GM21515 (cell line): ENCODE measurements at regions not wholly inside any gene's neighbourhood (a gene's known extent, or its start where the extent isn't known, plus 50 kb on each side); places are given as distances from the start of the nearest gene placed in this dataset.

ENCODE experiments used
- ATAC-seq: cut with Tn5 transposase; IDR thresholded peaks from one replicate; pipeline ENCODE4 v1.9.1; 2021; ENCODE audit not compliant: unreplicated experiment

DNA sequence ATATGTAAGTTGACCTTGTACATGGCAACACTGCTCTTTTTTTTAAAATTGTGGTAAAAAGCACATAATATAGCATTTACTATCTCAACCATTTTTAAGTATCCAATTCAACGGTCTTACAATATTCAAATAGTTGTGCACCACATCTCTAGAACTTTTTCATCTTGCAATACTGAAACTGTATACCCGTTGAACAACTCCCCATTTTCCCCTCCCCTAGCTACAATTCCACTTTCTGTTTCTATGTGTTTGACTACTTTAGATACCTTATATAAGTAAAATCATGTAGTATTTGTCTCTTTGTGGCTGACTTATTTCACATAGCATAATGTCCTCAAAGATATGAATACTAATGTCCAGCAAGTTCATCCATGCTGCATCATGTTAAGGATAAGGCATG, 452.1 kb downstream of the TXNL1 start:
- no peak for ATAC-seq

DNA sequence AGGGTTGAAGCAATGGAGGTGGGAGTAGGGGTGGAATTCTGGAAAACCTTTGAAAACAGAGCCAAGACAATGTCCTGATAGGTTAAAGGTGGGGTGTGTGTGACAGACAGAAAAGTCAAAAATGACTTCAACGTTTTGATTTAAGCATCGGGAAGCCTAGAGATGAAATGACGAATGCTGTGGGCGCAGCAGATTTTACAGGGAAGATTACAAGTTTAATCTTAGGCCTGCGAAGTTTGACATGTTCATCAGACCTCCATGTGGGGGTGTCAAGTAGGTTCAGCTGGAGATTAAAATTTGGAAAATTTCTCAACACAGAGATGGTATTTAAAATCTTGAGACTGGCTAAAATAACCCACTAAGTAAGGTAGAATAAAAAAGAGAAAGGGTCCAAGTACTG, 453.3 kb downstream of the TXNL1 start:
- ATAC-seq: no peak

DNA sequence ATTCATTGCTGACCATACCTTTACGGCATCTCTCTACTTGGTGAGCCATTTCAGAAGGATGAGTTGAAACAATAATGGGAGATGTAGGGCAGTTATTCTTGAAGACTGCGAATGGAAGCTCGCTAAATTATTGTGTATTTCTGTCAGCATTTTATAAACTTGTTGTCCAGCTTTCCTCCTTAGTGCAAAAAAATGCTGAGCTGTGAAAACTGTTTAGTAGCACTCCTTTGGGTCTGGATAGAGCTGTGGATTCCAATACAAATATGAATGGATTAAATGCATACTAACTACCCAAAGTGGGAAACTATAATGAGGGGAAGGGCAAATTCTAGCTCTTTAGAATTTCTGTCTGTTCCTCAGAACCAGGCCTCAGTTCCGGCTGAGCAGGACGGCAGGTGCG, 461.6 kb downstream of the TXNL1 start:
- no peak for ATAC-seq

DNA sequence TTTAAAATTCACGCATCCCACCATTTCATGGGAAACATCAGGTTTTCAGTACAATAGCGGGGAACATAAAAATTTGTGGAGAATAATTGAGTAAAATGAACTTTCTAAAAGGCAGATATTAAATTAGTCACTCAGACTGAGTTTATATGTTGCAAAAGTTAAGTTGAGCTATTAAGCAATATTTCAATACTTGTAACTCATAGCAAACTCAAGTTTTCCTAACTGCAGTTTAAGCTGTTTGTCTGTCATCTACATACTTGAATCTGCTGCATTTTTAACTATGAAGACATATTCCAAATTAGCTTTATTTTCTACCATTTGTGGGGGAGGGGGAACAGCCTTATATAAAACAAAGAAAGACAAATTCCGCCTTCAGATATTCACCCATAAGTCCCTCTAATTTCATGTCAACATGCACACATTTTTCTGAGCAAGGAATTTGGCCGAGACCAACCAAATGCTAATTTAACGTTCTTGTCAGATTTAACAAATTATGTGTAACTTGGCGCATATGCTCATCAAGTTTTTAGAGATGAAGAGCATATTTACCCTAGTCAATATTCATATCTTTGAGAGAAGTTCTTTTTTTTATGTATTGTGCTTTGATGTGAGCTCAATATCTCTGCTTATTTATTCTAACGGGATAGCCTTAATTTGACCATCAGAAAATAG, 462.9 kb downstream of the TXNL1 start:
- ATAC-seq: no peak

DNA sequence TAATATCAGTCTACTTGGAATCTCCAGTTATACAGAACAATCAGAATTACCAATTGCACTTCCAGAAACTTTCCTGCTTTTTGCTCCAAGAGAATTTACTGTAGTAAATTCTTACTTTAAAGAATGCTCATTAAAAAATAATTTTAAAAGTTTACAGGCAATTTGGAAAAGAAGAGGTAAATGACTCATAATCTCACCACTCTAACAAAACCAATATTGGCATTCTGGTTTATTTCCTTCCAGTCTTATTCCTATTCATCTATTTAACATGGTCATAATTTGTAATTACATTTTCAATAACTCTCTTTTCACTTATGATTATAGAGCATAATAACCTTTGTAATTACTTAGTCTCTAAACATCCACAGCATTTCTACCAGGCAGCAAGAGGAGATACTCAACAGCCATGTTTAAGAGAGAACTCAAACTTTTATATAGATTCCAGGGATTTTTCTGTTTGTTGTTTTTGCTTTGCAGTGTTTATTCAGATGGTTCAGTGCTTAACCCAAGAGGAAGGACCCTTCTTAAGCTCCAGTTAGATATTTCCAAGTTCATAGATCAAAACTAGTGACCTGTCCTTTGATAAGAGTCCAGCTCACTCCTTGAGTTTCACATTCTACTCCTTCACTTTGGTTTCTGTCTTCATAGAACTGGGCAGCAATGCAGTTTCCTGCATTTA, 464.7 kb downstream of the TXNL1 start:
- no peak for ATAC-seq

DNA sequence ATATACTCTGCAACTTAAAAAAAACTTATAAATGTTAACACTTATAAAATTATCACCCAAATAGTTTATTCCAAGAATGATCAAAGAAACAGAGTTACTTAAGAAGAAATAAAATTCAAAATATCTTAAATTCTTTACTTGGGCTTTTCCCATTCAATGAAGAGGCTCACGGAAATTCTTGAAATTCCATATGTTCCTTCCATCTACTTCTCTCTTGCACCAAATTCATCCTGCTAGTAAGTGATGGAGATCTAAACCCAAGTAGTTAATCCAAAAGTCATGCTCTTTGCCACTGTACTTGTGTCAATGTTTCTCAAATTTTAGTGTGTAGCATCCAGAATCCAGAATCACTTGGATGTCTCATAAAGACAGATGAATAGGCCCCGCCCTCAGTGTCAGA, 465.9 kb downstream of the TXNL1 start:
- no peak for ATAC-seq

DNA sequence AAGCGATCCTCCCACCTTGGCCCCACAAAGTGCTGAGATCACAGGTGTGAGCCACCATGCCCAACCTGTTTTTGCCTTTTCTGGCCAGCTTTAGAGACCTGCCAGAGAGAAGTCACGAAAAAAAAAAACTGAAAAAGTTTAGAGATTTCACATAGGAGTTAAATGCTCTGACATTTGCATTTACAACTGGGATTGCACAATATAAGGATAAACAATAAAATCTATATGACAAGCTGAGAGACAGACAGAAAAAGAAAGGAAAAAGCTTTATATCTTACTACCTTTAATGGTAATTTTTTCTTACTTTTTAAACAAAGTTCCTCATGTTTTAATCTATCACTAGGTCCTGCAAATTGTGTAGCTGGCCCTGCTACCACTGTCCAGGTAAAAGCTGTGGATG, 466.5 kb downstream of the TXNL1 start:
- ATAC-seq: no peak

DNA sequence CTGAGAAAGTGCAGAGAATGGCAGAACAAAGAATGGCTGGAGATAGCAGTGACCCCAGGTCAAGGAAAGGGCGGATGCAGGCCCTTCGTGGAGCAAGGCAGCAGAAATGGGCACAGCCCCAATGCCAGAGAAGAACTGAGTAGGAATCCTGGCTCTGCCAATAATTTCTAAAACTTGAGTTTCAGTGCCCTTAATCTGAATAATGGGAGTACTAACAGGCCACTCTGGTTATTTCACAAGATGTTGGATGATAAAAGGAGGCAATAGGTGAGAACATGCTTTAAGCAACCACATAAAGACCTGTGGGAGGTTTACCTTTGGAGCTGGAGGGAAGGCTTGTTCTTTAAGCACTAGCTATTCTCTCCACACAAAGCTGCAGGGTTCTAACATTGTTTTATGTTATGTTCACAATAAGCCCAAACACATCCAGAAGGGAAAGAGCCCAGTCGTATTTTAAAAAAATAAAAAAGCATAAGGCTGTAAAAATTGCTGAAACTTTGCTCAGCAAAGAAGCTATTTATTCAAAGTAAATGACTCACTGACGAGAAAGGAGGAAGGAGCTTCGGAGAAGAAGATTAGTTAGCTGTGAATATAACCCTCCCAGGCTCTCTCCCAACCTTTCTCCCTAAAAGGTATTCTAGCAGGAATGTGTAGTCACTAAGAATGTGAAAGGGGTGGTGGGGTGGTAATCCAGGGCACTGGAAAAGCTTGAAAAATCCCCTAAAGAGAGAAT, 470.2 kb downstream of the TXNL1 start:
- no peak for ATAC-seq

DNA sequence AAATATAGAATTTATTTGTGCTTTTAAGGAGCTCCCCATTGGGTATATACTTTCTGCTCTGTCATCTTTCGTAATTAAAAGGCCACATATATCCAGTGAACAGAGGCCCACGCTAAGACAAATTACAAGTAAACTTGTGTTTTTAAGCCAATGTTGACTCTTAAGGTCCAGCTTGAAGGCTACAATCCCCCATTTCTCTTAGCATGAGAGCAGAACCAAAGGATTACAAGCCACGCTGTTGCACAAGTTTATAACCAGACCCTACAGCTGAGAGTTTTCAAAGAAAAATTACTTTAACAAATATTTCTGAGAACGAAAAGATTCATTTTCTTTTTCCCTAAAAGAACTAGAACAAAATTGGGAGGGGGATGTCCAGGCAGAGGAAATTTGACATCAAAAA, 471.0 kb downstream of the TXNL1 start:
- no peak for ATAC-seq

DNA sequence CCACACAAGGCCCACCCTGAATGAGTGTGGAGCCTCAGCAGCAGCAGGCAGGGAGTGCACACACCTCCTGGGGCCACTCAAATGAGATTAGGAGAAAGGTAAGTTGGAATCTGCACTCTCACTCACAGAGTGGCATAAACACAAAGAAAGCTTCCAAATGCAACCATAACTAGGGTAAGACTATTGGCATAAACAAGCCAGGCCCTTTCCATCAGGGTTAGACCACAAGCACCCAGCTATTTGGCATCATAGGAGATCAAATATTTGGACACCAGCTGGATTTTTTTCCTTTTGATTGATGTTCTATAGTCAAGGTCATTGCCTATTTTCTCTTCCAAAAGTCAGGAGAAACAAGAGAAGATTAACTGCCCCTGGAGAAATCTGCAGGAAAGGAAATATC, 471.5 kb downstream of the TXNL1 start:
- no peak for ATAC-seq

DNA sequence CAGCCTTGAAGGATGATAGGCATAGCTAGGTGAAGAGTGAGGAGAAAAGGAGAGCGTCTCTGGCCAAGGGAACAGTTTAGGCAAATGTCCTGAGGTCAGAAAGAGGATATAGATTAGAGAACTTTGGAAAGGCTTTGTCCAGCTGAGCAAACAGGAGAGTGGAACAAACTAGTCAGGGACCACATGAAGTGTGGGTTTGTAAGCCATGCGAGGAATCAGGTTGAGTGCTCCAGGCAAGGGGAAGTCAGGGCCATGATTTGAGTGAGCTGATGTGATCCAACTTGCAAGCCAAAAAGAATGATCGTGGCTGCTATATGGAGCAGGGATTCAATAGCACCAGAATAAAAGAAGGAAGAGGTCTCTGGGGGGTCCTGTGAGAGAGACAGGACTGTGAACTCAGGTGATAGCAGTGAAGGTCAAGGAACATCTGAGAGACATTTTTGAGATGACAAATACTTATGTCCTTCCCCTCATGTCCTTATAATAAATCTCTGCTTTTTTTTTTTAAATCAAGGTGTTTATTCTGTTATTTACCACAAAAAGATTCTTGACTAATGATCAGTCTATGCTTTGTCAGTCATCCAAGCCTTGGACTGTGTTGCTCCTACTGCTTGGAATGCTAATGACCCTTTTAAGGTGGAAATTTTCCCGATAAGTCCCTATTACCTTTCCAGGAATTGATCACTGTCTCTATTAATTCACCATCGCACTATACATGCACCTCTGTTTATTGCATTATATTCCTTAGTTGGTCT, 472.6 kb downstream of the TXNL1 start:
- no peak for ATAC-seq

DNA sequence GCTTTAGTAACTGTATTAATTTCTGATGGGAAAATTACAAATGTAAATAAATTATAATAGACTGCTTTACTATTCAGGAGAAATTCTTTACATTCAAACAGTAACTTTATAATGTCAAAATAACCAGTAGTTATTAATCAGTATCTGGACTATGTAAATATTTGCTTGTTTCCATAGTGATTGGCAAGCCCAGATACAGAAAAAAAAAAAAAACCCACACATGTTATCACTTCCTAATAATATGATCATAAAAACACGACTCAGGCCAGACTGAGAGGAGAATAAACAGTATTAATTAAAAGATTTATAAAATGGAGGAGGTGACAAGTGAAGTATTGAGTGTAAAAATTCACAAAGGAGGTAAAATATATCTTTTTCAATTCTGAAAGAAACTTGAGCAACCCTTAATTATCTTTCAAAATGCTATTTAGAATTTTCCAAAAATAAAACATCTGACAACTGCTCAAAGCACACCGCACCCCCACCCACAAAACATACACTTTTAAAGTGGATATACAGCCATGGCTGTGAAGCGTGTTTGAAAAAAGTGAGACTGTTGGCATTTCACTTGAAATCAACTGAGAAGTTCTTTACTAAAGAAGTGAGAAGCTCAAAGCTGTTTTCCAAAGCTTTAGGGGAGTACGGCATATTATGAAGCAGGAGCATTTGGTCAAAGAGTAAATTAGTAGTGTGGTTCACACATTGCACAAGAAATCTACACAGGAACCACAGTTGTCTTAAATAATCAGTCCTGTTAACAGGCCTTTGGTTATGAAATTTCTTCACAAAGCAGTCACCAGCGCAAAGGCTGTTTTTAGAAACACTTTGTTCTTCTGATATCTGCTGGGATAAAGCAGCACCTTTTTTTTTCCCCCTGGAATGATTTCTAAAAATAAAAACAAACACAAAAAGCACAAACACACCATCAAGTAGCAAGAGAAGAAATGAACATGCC, 475.8 kb downstream of the TXNL1 start:
- no peak for ATAC-seq

DNA sequence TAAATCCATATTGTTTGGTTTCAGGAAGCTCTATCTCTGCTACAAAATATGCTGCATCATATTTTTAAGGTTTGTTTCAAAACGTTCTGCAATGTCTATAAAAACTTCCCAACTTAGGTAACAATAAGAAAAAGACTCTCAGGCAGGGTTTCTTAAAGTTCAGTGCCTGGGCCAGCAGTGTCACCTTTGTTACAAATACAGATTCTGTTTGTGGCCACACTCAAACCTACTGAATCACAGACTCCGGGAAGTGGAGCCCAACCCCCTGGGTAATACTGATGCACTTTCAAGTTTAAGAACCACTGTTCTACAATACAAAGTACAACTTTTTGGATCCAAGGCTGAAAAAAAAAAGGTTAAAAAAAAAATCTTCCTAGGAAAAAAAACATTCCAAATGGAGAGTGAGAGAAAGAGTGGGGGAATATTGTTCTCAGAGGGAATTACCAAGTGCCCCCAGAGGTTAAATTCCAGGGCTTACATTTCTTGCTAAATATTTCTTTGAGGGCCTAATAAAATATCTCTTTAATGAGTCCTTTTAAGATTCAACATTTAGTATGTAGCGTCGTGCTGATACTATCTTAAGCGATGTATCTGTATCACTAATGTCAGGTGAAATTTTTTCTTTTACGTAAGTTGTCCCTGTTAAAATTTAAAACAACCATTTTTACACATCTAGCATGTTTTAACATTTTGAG, 476.7 kb downstream of the TXNL1 start:
- no peak for ATAC-seq

DNA sequence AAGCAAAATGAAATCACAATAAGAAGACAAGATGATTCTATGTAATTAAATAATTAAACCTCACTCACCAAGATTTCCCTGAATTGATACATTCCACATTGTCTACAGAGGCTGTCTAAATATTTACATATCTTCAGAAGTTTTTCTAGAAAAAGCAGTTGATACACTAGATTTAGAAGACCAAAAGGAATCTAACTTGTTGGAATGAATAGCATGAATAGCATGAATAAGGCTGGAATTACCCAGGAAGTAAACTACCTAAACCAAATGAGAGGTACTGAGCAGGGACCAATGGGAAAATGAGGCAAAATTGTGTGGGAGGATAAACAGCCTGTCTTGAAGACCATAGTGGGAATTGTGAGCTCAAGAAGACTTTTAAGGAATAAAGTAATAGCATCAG, 479.7 kb downstream of the TXNL1 start:
- no peak for ATAC-seq

DNA sequence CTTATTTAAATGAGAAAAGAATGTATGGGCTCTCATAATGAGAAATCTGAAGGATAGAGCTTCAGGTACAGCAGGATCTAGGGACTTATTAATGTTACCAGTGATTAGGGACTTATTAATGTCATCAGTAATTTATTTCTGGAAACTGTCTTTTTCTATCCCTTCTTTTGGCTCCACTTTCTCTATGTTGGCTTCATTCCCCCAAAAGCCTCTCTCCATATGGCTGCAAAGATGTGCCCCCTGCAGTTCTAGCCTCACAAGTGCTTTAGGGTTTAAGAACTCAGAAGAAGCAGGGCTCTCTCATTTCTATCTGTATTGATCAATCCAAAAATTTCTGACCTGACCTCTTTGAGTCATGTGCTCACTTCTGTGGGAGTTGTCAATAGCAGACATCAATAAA, 480.9 kb downstream of the TXNL1 start:
- ATAC-seq: no peak

DNA sequence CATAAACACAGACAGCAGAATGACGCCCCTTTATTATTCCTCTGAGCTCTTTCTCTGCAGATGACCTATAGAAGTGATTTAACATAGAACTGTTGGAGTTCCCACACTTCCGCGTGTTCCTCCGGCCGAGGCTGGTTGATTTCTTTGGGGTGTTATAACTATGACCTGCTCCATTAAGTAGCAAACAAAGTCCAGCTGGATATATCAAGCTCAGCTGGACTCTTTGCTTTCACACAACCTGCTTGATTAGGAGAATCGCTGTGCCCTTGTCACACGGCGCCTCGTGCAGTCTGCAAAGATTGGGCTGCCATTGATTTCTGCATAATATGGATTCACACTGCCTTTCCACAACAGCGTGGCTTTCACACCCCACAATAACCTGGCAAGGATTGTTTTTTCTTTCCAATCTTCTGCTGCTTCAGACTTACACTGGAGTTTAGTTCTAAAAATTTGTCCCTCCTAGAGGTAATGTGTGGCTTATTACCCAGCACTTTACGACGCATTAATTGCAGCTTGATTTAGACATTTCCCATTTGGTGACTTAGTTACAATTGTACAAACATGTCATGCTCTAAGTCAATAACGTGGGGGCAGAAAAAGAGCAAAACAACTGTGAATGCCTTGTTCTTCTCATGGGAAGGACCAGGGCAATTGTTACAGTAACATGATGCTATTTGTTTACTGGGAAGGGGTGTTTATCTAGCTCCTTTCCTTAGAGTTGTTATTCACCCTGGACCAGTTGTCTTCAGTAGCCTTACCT, 485.7 kb downstream of the TXNL1 start:
- ATAC-seq: no peak

DNA sequence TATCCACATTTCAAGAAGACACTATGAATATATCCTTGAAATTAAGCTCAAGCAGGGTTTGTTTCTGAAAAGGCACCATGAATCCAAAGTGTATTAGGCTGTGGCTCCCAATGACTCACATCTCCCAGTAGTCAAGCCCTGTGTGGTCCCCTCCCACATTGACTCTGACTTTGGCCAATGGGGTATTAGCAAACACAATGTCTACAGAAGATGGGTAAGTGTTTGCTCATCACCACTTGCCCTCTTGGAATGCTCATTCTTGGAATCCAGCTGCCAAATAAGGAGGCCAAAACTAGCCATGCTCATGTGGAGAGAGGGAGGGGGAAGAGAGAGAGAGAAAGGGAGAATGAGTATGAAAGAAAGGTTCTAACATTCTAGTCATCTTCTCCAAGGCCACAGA, 490.0 kb downstream of the TXNL1 start:
- no peak for ATAC-seq

DNA sequence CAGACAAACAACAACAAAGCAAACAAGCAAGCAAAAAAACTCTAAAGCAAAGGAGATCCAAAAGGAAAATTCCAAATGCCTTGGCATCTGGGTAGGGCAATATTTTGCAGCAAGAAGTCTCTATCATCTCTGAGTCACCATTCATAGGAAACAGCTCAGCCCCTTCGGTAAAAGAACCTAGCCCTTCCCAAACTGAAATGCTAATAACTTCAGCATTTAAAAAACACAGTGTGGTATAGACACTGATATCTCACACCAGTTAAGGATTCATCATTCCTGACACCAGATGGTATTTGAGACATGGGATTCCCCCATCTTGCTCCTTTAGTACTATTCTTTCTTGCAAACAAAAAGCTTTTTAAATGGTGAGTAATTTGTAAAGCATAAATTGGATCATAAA, 491.8 kb downstream of the TXNL1 start:
- no peak for ATAC-seq

DNA sequence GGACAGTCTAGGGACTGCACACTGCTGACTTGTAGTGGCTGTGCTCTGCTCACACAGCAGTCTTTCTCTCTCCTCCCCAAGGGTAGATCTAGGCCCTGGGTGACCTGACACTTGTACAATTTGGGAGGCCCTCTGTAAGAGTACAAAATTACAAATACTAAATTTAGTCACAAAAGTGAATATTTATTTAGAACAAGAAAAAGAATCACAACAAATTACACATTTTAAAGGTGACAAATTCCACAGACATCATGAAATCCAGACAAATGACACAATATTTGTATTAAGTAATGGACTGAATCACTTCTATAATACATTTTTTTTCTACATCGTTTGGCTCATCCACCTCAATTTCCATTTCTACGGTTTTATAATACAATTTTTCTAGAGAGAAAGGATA, 496.4 kb downstream of the TXNL1 start:
- ATAC-seq: no peak
